PC-3 (cell line): ENCODE measurements at regions not wholly inside any gene's neighbourhood (a gene's known extent, or its start where the extent isn't known, plus 50 kb on each side); places are given as distances from the start of the nearest gene placed in this dataset.

Experiments
- ATAC-seq: fragments of 200-7000 bp; cut with Tn5 transposase; 2 replicates; pipeline ENCODE4 v1.9.1; 2020; ENCODE audit warnings: mild to moderate bottlenecking, moderate library complexity
- BruUV-seq: library from RNA; stranded (reverse); fragments of 400-500 nt; replicated peaks from 2 replicates; lab custom pipeline; 2021; lab: Mats Ljungman, UMichigan
- CTCF ChIA-PET: fragments of 300-600 bp; sonication (Branson Sonifier 250); formaldehyde crosslinking; loops from one replicate; lab custom pipeline; 2022; ENCODE audit warnings: antibody characterized with exemption; lab: Charles Lee
- POLR2A ChIA-PET: fragments of 300-600 bp; sonication (Branson Sonifier 250); formaldehyde crosslinking; loops from one replicate; lab custom pipeline; 2022; ENCODE audit warnings: antibody characterized with exemption; ENCODE audit not compliant: unreplicated experiment; lab: Charles Lee
- DNase-seq: peaks from one replicate; pipeline ENCODE4 v3.0.0-alpha.2; 2015
- H2AFZ ChIP-seq: fragments of 300-600 bp; sonication (generic); 2 replicates; pipeline ENCODE4 v1.6.0; 2016; ENCODE audit warnings: antibody characterized with exemption, low read length
- H3F3A ChIP-seq: fragments of 300-600 bp; sonication (generic); one replicate; pipeline ENCODE4 v1.6.0; 2017; ENCODE audit warnings: antibody characterized with exemption, low read length, control low read depth, mild to moderate bottlenecking; ENCODE audit not compliant: unreplicated experiment
- H3K27ac ChIP-seq: fragments of 300-600 bp; sonication (generic); 2 replicates; pipeline ENCODE4 v1.5.1; 2016; ENCODE audit warnings: mild to moderate bottlenecking, low read length
- H3K27me3 ChIP-seq: fragments of 300-600 bp; sonication (generic); 2 replicates; pipeline ENCODE4 v1.6.1; 2016; ENCODE audit warnings: low read length, mixed read lengths
- H3K36me3 ChIP-seq: fragments of 300-600 bp; sonication (generic); 2 replicates; pipeline ENCODE4 v1.6.1; 2016; ENCODE audit warnings: low read depth, mixed run types, low read length, mixed read lengths
- H3K4me1 ChIP-seq: fragments of 300-600 bp; sonication (generic); 2 replicates; pipeline ENCODE4 v1.5.1; 2016; ENCODE audit warnings: low read length; ENCODE audit not compliant: insufficient read depth
- H3K4me2 ChIP-seq: fragments of 300-600 bp; sonication (generic); 2 replicates; pipeline ENCODE4 v1.6.0; 2016; ENCODE audit warnings: low read length
- H3K4me3 ChIP-seq: fragments of 300-600 bp; sonication (generic); 2 replicates; pipeline ENCODE4 v1.5.1; 2016; ENCODE audit warnings: mild to moderate bottlenecking, low read length, mixed read lengths
- H3K79me2 ChIP-seq: fragments of 300-600 bp; sonication (generic); 2 replicates; pipeline ENCODE4 v1.6.1; 2017; ENCODE audit warnings: low read length, mixed read lengths
- H3K9ac ChIP-seq: fragments of 300-600 bp; sonication (generic); 2 replicates; pipeline ENCODE4 v1.6.0; 2016; ENCODE audit warnings: mild to moderate bottlenecking, low read length
- H3K9me2 ChIP-seq: fragments of 300-600 bp; sonication (generic); replicated peaks from 2 replicates; pipeline ENCODE4 v1.6.1; 2016; ENCODE audit warnings: mixed run types, low read length, mixed read lengths
- H3K9me3 ChIP-seq: fragments of 300-600 bp; sonication (generic); 2 replicates; pipeline ENCODE4 v1.6.1; 2016; ENCODE audit warnings: low read length, mixed read lengths
- H4K20me1 ChIP-seq: fragments of 300-600 bp; sonication (generic); 2 replicates; pipeline ENCODE4 v1.6.1; 2016; ENCODE audit warnings: low read length, mixed read lengths
- CTCF ChIP-seq: fragments of 300-600 bp; sonication (generic); conservative IDR thresholded peaks from 2 replicates; pipeline ENCODE4 v1.5.1; 2017; ENCODE audit warnings: antibody characterized with exemption, low read depth, mild to moderate bottlenecking, low read length
- EZH2 ChIP-seq: fragments of 300-600 bp; sonication (generic); IDR thresholded peaks from one replicate; pipeline ENCODE4 v1.6.1; 2017; ENCODE audit warnings: antibody characterized with exemption, mild to moderate bottlenecking, low read length; ENCODE audit not compliant: unreplicated experiment
- EZH2phosphoT487 ChIP-seq: fragments of 300-600 bp; sonication (generic); IDR thresholded peaks from 2 replicates; pipeline ENCODE4 v1.6.1; 2018; ENCODE audit warnings: mild to moderate bottlenecking, antibody characterized with exemption, low read length, borderline replicate concordance
- intact Hi-C: fragments of 100-400 bp; cut with micrococcal nuclease; formaldehyde crosslinking; loops from 2 replicates; pipeline ENCODE4 v1.9.0; 2023

- ChIA-PET POLR2A (no interaction called here), CTCF (no interaction called here)
- Histone ChIP-seq H3K79me2 (no peaks in the 10 kb centered on the region), H3K4me3 (no peak overlapping the region), H3K4me2 (no peak overlapping the region), H3K36me3 (no peaks in the 10 kb centered on the region), H3K27me3 (no peaks in the 10 kb centered on the region), H2AFZ (no peak overlapping the region), H3K9ac (no peak overlapping the region), H3K9me3 (no peaks in the 10 kb centered on the region), H3K4me1 (no peaks in the 10 kb centered on the region), H3K27ac (no peak overlapping the region), H3F3A (no peaks in the 10 kb centered on the region), H3K9me2 (no peaks in the 10 kb centered on the region), H4K20me1 (no peaks in the 10 kb centered on the region)
- BruUV-seq, result no TSS peak
- no peak for ATAC-seq
- no peak for TF ChIP-seq EZH2phosphoT487
- TF ChIP-seq EZH2, result no peak
- TF ChIP-seq CTCF, result no peak
- no peak for DNase-seq
- intact Hi-C loops, result no loop called here
Measured at GRCh38 chr3:73321286-73321999, 260.0 kb downstream of the EBLN2 start.

- Histone ChIP-seq H3K4me3 (no peak overlapping the region), H3K27ac (no peak overlapping the region), H3K9ac (no peak overlapping the region), H3F3A (no peaks in the 10 kb centered on the region), H3K4me2 (no peak overlapping the region), H3K27me3 (no peaks in the 10 kb centered on the region), H3K9me3 (no peaks in the 10 kb centered on the region), H2AFZ (no peak overlapping the region), H3K36me3 (no peaks in the 10 kb centered on the region), H3K79me2 (no peaks in the 10 kb centered on the region), H4K20me1 (no peaks in the 10 kb centered on the region), H3K4me1 (no peaks in the 10 kb centered on the region), H3K9me2 (no peaks in the 10 kb centered on the region)
- DNase-seq, result no peak
- intact Hi-C loops, result no loop called here
- ChIA-PET CTCF (no interaction called here), POLR2A (no interaction called here)
- TF ChIP-seq EZH2 (no peak), EZH2phosphoT487 (no peak), CTCF (no peak)
- ATAC-seq, result no peak
- no TSS peak for BruUV-seq
Measured at GRCh38 chr3:73324203-73325155, 263.0 kb downstream of the EBLN2 start.

GRCh38 chr3:73326396-73326795 lies 264.9 kb downstream of the EBLN2 start:
- ATAC-seq (no peak), DNase-seq (no peak)
- CTCF ChIA-PET, result no interaction called here
- BruUV-seq, result no TSS peak
- Histone ChIP-seq H3K4me2 (no peak overlapping the region), H3K9me2 (no peaks in the 10 kb centered on the region), H3K9me3 (no peaks in the 10 kb centered on the region), H3K27ac (no peak overlapping the region), H3K79me2 (no peaks in the 10 kb centered on the region), H3F3A (no peaks in the 10 kb centered on the region), H3K4me3 (no peak overlapping the region), H2AFZ (no peak overlapping the region), H3K27me3 (no peaks in the 10 kb centered on the region), H3K9ac (no peak overlapping the region), H4K20me1 (no peaks in the 10 kb centered on the region), H3K4me1 (no peaks in the 10 kb centered on the region), H3K36me3 (no peaks in the 10 kb centered on the region)
- POLR2A ChIA-PET, result no interaction called here
- TF ChIP-seq EZH2phosphoT487 (no peak), EZH2 (no peak), CTCF (no peak)
- intact Hi-C loops, result no loop called here
